NCI-H1436 (cell line): ENCODE measurements at regions not wholly inside any gene's neighbourhood (a gene's known extent, or its start where the extent isn't known, plus 50 kb on each side); places are given as distances from the start of the nearest gene placed in this dataset.

Experiments used
- DNase-seq: peaks from one replicate; lab custom pipeline; 2025; lab: John Stamatoyannopoulos, UW

- DNase-seq = no peak
Observed at GRCh38 chr2:157150747-157151146, 106.8 kb upstream of the GALNT5 start.

- DNase-seq = no peak
Observed at GRCh38 chr2:157152362-157152761, 105.1 kb upstream of the GALNT5 start.

- no peak for DNase-seq
Observed at GRCh38 chr2:157155992-157156391, 101.5 kb upstream of the GALNT5 start.

- DNase-seq = no peak
Observed at GRCh38 chr2:157158111-157158510, 99.4 kb upstream of the GALNT5 start.

GRCh38 chr2:157159221-157159934, 98.1 kb upstream of the GALNT5 start:
- DNase-seq = no peak

GRCh38 chr2:157160111-157160510, 97.4 kb upstream of the GALNT5 start:
- DNase-seq = no peak

- DNase-seq = no peak
Observed at GRCh38 chr2:157164370-157164769, 93.1 kb upstream of the GALNT5 start.

- DNase-seq = no peak
Observed at GRCh38 chr2:157164891-157165290, 92.6 kb upstream of the GALNT5 start.

- DNase-seq = no peak
Observed at GRCh38 chr2:157168501-157168900, 89.0 kb upstream of the GALNT5 start.

GRCh38 chr2:157169889-157170288, 87.6 kb upstream of the GALNT5 start:
- DNase-seq = no peak

- no peak for DNase-seq
Observed at GRCh38 chr2:157170299-157170698, 87.2 kb upstream of the GALNT5 start.

GRCh38 chr2:157172239-157172638, 85.3 kb upstream of the GALNT5 start:
- no peak for DNase-seq

- no peak for DNase-seq
Observed at GRCh38 chr2:157172866-157173578, 84.5 kb upstream of the GALNT5 start.

GRCh38 chr2:157173740-157174184, 83.7 kb upstream of the GALNT5 start:
- DNase-seq = no peak

- DNase-seq = no peak
Observed at GRCh38 chr2:157174321-157174720, 83.2 kb upstream of the GALNT5 start.

GRCh38 chr2:157176602-157177001, 80.9 kb upstream of the GALNT5 start:
- no peak for DNase-seq

GRCh38 chr2:157178874-157179273, 78.6 kb upstream of the GALNT5 start:
- no peak for DNase-seq

- DNase-seq = no peak
Observed at GRCh38 chr2:157179324-157180105, 78.0 kb upstream of the GALNT5 start.

GRCh38 chr2:157180359-157180758, 77.1 kb upstream of the GALNT5 start:
- DNase-seq = no peak

- no peak for DNase-seq
Observed at GRCh38 chr2:157181234-157181633, 76.3 kb upstream of the GALNT5 start.

GRCh38 chr2:157182204-157182709, 75.2 kb upstream of the GALNT5 start:
- DNase-seq = no peak

GRCh38 chr2:157182834-157183396, 74.6 kb upstream of the GALNT5 start:
- DNase-seq = no peak
